IPS-18c (cell line): ENCODE measurements at regions not wholly inside any gene's neighbourhood (a gene's known extent, or its start where the extent isn't known, plus 50 kb on each side); places are given as distances from the start of the nearest gene placed in this dataset.
"Not testable (repeated sequence)": the region's sequence is repeated elsewhere in the genome, so short reads cannot be mapped to it uniquely, and the experiment has no call there.

Experiments used
- H3K4me3 ChIP-seq: 2 replicates; pipeline ENCODE4 v1.7.0; 2013; ENCODE audit warnings: low read depth, mild to moderate bottlenecking, low read length, moderate library complexity; ENCODE audit not compliant: insufficient read depth
- H3K9me3 ChIP-seq: one replicate; pipeline ENCODE4 v1.6.1; 2013; ENCODE audit warnings: mild to moderate bottlenecking, low read length, moderate library complexity; ENCODE audit not compliant: control insufficient read depth, insufficient read depth

DNA sequence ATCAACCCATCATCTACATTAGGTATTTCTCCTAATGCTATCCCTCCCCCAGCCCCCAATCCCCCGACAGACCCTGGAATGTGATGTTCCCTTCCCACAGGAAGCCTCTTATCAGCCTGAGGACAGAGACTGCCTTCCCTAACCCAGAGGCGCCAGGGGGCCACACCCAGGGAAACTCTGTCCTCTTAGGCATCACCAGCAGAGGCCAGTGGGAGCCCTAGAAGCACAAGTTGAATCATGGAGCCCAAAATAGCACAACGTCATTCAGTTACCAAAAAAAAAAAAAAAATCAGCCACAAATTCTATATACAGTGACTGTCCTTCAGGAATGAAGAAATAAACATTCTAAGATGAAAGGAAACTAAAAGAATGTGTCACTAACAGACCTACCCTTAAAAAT is 625.7 kb downstream of the TFAP2A start:
- no peaks in the 10 kb centered on the region for H3K9me3 ChIP-seq
- H3K4me3 ChIP-seq = no peak overlapping the region

- H3K9me3 ChIP-seq = no peaks in the 10 kb centered on the region
- H3K4me3 ChIP-seq = no peak overlapping the region
Observed at GRCh38 chr6:9784786-9785185, 630.1 kb downstream of the TFAP2A start.

- Histone ChIP-seq H3K9me3 (no peaks in the 10 kb centered on the region), H3K4me3 (no peak overlapping the region)
Observed at GRCh38 chr6:9783567-9783966, 631.3 kb downstream of the TFAP2A start.

- Histone ChIP-seq H3K4me3 (no peak overlapping the region), H3K9me3 (no peaks in the 10 kb centered on the region)
Observed at GRCh38 chr6:9766240-9766915, 648.5 kb downstream of the TFAP2A start.

- no peak overlapping the region for H3K4me3 ChIP-seq
- H3K9me3 ChIP-seq = no peaks in the 10 kb centered on the region
Observed at GRCh38 chr6:9761220-9761619, 653.7 kb downstream of the TFAP2A start.

GRCh38 chr6:9754515-9754914 is 660.4 kb downstream of the TFAP2A start:
- H3K9me3 ChIP-seq = no peaks in the 10 kb centered on the region
- no peak overlapping the region for H3K4me3 ChIP-seq

DNA sequence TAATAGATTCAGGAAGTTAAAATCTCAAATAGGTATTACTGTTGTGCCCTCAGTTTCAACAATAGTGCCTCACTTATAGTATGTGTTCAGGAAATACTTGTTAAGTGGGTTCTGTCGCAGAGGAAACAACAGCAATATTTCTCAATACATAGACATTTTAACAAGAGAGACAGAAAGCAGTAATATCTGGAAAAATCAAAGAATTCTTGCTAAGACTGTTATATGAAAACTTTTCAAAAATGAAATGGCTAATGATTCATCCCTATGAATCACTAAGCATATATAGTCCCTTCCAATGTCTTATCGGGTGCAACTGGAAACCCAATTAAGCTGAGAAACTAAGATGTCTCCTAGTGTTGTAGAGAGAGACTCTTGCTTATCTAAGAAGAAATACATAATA is 668.9 kb downstream of the TFAP2A start:
- Histone ChIP-seq H3K9me3 (no peaks in the 10 kb centered on the region), H3K4me3 (no peak overlapping the region)

- no peaks in the 10 kb centered on the region for H3K9me3 ChIP-seq
- no peak overlapping the region for H3K4me3 ChIP-seq
Observed at GRCh38 chr6:9745476-9745875, 669.4 kb downstream of the TFAP2A start.

DNA sequence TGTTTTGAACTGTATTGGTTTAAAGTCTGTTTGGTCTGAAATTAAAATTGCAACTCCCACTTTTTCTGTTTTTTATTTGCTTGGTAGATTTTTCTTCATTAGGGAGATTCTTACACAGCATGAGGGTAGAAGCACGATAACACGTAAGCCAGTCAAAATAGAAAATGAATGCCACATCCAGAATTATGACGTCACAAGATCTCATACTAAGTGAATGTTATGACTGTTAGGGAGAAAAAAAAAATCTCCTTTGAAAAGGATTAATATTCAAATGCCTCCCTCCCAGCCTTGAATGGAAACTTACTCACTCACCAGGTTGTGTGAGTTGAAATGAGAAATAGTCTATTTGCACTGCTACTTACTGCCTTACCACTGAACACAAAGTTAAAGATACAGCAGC is 670.8 kb downstream of the TFAP2A start:
- Histone ChIP-seq H3K9me3 (no peaks in the 10 kb centered on the region), H3K4me3 (no peak overlapping the region)

- Histone ChIP-seq H3K4me3 (no peak overlapping the region), H3K9me3 (peaks cover 2% of the 10 kb centered on the region)
Observed at GRCh38 chr6:9732056-9732455, 682.8 kb downstream of the TFAP2A start.

GRCh38 chr6:9725776-9726175 is 689.1 kb downstream of the TFAP2A start:
- not testable (repeated sequence) for H3K4me3 ChIP-seq, H3K9me3 ChIP-seq

DNA sequence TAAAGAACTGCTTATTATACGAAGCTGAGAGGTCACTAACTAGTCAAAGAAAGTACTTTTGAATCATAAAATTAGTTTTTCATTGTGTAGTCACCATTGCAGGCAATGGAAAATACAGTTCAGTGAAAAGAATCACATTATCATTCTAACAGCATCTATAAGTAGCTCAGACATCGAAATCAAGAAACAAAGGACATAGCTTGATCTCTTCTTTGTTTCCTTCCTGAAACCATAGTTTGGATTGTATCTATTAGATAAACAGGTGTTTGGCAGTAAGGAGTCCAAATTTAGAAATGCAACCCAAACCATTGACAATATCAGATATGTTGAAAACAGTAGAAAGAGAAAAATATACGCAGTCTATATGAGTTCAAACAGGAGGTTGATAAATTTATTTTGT is 697.3 kb downstream of the TFAP2A start:
- Histone ChIP-seq H3K9me3 (no peaks in the 10 kb centered on the region), H3K4me3 (no peak overlapping the region)

- Histone ChIP-seq H3K9me3 (no peaks in the 10 kb centered on the region), H3K4me3 (no peak overlapping the region)
Observed at GRCh38 chr6:9711365-9711764, 703.5 kb downstream of the TFAP2A start.

DNA sequence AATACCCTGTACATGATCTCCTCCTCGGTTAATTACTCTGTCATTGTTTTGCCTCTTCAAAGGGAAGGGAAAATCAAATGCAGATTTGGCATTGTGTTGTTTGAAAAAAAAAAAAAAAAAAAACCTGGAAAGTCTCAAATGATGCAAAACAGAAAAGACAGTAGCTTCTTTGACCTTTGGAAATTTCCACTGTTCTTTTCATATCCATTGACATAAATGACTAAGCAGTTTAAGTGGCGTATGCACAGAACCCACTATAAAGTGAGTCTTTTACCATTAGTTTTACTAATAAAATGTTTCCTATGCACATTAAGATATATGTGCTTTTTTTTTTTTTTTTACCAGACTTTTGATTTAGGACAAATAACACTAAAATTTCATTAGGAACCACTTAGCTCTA is 704.3 kb downstream of the TFAP2A start:
- Histone ChIP-seq H3K4me3 (no peak overlapping the region), H3K9me3 (no peaks in the 10 kb centered on the region)

GRCh38 chr6:9708600-9708999 is 706.3 kb downstream of the TFAP2A start:
- no peaks in the 10 kb centered on the region for H3K9me3 ChIP-seq
- no peak overlapping the region for H3K4me3 ChIP-seq

DNA sequence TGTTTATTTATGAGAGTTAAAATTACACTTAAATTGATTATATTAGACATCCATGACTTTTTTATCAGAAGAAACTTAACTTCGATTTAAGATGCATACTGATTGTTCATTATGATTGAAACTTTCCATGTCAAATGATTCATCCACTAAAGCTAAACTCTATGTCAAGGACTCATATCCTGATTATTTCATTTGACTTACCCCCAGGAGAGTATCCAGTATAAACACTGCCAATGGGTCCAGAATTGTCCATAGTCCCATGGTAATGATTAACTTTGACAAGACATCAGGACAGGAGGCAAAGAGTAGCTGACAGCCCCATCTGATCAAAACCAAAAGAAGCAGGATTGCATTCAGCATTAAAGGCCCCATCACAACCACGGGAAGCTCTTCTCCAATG is 709.9 kb downstream of the TFAP2A start:
- H3K4me3 ChIP-seq = no peak overlapping the region

GRCh38 chr6:9702914-9703313 is 712.0 kb downstream of the TFAP2A start:
- Histone ChIP-seq H3K9me3 (no peaks in the 10 kb centered on the region), H3K4me3 (no peak overlapping the region)

More for the DNA sequence above, 709.9 kb downstream of the TFAP2A start:
- H3K9me3 ChIP-seq = no peaks in the 10 kb centered on the region

GRCh38 chr6:9699888-9700287 is 715.0 kb downstream of the TFAP2A start:
- no peak overlapping the region for H3K4me3 ChIP-seq
- H3K9me3 ChIP-seq = no peaks in the 10 kb centered on the region

- no peaks in the 10 kb centered on the region for H3K9me3 ChIP-seq
- no peak overlapping the region for H3K4me3 ChIP-seq
Observed at GRCh38 chr6:9697263-9697931, 717.5 kb downstream of the TFAP2A start.
